ENCODE measurements at regions not wholly inside any gene's neighbourhood (a gene's known extent, or its start where the extent isn't known, plus 50 kb on each side); places are given as distances from the start of the nearest gene placed in this dataset.

GRCh38 chr18:28512357-28512756 is 335.4 kb upstream of the CDH2 start:
- no peaks in the 10 kb centered on the region for H4K20me1 ChIP-seq (ENCODE audit: low read depth)
- H3K27ac ChIP-seq, result no peak overlapping the region
- TF ChIP-seq EZH2 (IDR thresholded peaks at IDR 0.05), result no peak
- TF ChIP-seq EZH2phosphoT487 (IDR thresholded peaks at IDR 0.05), result no peak
- no peak for TF ChIP-seq CTCF (IDR thresholded peaks at IDR 0.05)
- no peaks in the 10 kb centered on the region for H3K79me2 ChIP-seq (ENCODE audit: low read depth)
- H2AFZ ChIP-seq (replicated peaks), result peak overlapping the region; percentile 79
- H3K4me3 Mint-ChIP-seq, result no peak overlapping the region
- H3F3A ChIP-seq (ENCODE audit: low read depth), result no peaks in the 10 kb centered on the region
- no peaks in the 10 kb centered on the region for H3K9me3 ChIP-seq (ENCODE audit: low read depth)
- no peaks in the 10 kb centered on the region for H3K36me3 ChIP-seq
- no peaks in the 10 kb centered on the region for H3K36me3 Mint-ChIP-seq
- no peak overlapping the region for H3K4me3 ChIP-seq
- peaks cover 2% of the 10 kb centered on the region for H3K27me3 Mint-ChIP-seq (ENCODE audit: insufficient read depth, low read depth)
- no peaks in the 10 kb centered on the region for H3K27me3 ChIP-seq
- H3K4me2 ChIP-seq, result no peak overlapping the region
- peaks cover 8% of the 10 kb centered on the region for H3K4me1 Mint-ChIP-seq
- no peak overlapping the region for H3K27ac Mint-ChIP-seq
- H3K9ac ChIP-seq, result no peak overlapping the region
- no peak for DNase-seq (ENCODE audit: low spot score)
- no peaks in the 10 kb centered on the region for H3K9me3 Mint-ChIP-seq
- H3K4me1 ChIP-seq, result no peaks in the 10 kb centered on the region

GRCh38 chr18:28511413-28511821 is 334.5 kb upstream of the CDH2 start:
- no peaks in the 10 kb centered on the region for H3K36me3 Mint-ChIP-seq
- H3K9me3 Mint-ChIP-seq, result no peaks in the 10 kb centered on the region
- H3K4me1 Mint-ChIP-seq, result peaks cover 8% of the 10 kb centered on the region
- Histone ChIP-seq H3K27ac (no peak overlapping the region), H3K9me3 (ENCODE audit: low read depth) (no peaks in the 10 kb centered on the region), H2AFZ (replicated peaks) (no peak overlapping the region), H3K4me2 (no peak overlapping the region), H3F3A (ENCODE audit: low read depth) (no peaks in the 10 kb centered on the region), H3K4me3 (no peak overlapping the region), H3K27me3 (no peaks in the 10 kb centered on the region), H4K20me1 (ENCODE audit: low read depth) (no peaks in the 10 kb centered on the region), H3K36me3 (no peaks in the 10 kb centered on the region), H3K79me2 (ENCODE audit: low read depth) (no peaks in the 10 kb centered on the region), H3K9ac (no peak overlapping the region), H3K4me1 (no peaks in the 10 kb centered on the region)
- DNase-seq (ENCODE audit: low spot score), result no peak
- H3K4me3 Mint-ChIP-seq, result no peak overlapping the region
- H3K27ac Mint-ChIP-seq, result no peak overlapping the region
- TF ChIP-seq CTCF (IDR thresholded peaks at IDR 0.05), result no peak
- TF ChIP-seq EZH2phosphoT487 (IDR thresholded peaks at IDR 0.05), result no peak
- TF ChIP-seq EZH2 (IDR thresholded peaks at IDR 0.05), result no peak
- peaks cover 2% of the 10 kb centered on the region for H3K27me3 Mint-ChIP-seq (ENCODE audit: insufficient read depth, low read depth)

GRCh38 chr18:28510210-28510609 is 333.3 kb upstream of the CDH2 start:
- Histone ChIP-seq H4K20me1 (ENCODE audit: low read depth) (no peaks in the 10 kb centered on the region), H3K27ac (no peak overlapping the region), H3K9me3 (ENCODE audit: low read depth) (no peaks in the 10 kb centered on the region), H2AFZ (replicated peaks) (no peak overlapping the region), H3K4me2 (no peak overlapping the region), H3K4me3 (no peak overlapping the region), H3F3A (ENCODE audit: low read depth) (no peaks in the 10 kb centered on the region), H3K9ac (no peak overlapping the region), H3K27me3 (no peaks in the 10 kb centered on the region), H3K79me2 (ENCODE audit: low read depth) (no peaks in the 10 kb centered on the region), H3K4me1 (no peaks in the 10 kb centered on the region), H3K36me3 (no peaks in the 10 kb centered on the region)
- H3K27me3 Mint-ChIP-seq (ENCODE audit: insufficient read depth, low read depth), result peaks cover 2% of the 10 kb centered on the region
- H3K4me1 Mint-ChIP-seq, result peaks cover 8% of the 10 kb centered on the region
- no peak overlapping the region for H3K4me3 Mint-ChIP-seq
- no peak for DNase-seq (ENCODE audit: low spot score)
- TF ChIP-seq CTCF (IDR thresholded peaks at IDR 0.05) (no peak), EZH2phosphoT487 (IDR thresholded peaks at IDR 0.05) (no peak), EZH2 (IDR thresholded peaks at IDR 0.05) (no peak)
- no peaks in the 10 kb centered on the region for H3K36me3 Mint-ChIP-seq
- H3K27ac Mint-ChIP-seq, result no peak overlapping the region
- no peaks in the 10 kb centered on the region for H3K9me3 Mint-ChIP-seq
